ENCODE measurements at regions not wholly inside any gene's neighbourhood (a gene's known extent, or its start where the extent isn't known, plus 50 kb on each side); places are given as distances from the start of the nearest gene placed in this dataset.
A peak's percentile ranks its signal among the peaks of the same experiment; 100 is the strongest.

DNA sequence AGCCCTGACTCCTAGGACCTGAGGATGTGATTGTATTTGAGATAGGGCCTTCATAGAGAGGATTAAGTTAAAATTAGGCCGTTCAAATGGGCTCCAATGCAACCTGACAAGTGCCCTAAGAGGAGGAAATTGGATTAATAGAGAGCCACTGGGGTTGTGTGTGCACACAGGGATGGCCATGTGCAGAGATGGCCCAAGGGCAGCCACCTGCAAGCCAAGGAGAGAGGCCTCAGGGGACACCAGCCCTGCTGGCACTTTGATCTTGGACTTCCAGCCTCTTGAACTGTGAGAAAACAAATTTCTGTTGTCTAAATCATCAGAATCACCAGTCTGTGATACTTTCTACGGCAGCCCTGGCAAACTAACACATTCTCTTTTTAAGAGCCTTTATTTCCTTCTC, 598.8 kb downstream of the UTRN start:
- no peak for DNase-seq (ENCODE audit: low read depth)

DNA sequence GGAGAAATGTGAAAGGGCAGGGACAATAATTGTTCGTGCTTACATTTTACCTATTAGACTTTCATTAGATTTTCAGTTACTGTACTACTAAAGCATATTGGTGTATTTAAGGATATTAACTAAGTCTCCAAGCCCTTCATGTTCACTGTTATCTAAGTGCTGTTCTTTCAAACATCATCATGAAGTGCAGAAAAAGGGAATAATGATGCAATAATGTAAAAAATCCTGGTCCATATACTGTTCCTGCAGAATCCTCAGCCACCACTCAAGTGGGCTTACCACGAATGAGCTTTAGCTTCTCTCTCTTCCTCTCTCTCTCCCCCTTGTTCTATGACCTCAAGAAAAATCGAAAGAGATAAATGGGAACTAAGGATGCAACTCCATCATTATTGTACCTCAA, 600.7 kb downstream of the UTRN start:
- DNase-seq (ENCODE audit: low read depth) = no peak

DNA sequence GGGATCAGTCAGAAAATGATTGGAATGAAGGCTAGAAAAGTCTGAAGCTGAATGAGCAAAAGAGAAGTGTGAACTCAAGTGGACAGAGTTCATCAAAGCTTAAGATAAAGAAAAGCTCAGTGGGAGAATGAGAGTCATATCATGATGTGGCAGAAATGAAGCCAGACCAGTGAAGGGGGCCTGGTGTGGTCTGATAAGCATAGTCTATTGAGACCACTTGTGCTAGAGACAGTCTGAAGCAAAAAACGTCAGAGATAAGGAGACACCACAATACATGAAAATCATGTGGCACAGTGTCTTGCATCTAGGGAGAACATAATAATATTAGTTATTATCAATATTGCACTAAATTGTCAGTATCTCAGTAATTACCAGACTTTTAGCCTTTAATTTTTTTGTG, 601.5 kb downstream of the UTRN start:
- peak; percentile 93 for DNase-seq (ENCODE audit: low read depth)

DNA sequence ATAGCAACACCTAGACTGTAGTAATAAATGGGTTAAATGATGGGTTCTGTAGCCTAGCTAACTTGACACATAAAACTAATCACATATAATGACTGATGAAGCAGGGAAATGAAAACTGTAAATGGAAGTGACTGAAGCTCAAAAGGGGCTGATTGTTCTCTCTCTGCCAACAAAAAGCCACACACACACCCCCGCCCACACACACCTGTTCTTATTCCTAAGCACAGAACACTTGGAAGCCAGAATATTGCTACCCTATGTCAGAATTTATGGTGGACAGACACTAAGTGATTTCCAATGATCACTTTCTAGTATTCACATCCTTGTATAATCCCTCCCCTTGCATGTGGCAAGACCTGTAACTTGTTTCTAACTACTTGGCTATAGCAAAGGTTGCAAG, 603.5 kb downstream of the UTRN start:
- DNase-seq (ENCODE audit: low read depth) = no peak

DNA sequence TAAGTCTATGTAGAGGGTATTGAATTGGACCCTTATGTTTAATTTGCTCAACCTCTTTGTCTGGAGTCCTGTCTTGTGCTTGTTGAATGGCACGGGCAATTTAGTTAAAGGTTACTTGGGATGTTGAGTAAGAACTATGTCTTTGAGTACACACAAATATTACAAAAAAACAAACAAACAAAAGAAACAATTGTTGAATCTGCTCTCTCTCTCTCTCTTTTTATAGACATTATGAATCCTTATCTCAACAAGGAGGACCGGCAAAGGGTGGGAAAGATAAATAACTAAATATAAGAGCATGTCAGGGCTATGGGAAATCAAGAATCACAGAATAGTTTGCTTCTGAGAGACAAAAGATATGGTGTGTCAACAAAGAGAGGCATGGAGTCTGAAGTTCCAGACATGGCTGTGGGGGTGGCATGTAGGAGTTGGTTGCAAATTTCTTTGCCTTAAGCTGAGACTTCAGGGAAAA, 608.6 kb downstream of the UTRN start:
- DNase-seq (ENCODE audit: low read depth) = no peak

DNA sequence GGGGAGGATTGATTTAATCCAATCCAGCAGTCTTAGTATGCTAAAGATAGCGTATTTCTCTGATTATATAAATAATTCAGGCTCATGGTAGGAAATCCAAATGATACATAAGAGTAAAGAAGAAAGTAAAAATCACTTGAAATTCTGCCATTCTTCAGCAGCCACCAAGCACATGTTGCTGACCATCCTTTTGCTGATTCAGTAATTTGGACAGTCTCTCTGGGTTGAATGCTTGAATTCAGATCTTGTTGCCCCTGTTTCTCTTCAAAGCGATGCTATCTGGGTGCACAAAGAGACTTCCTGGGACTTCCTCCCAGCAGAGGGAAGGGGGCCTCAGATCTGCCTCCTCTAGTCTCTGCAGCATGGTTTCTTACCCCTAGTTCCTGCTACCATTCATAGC, 609.1 kb downstream of the UTRN start:
- DNase-seq (ENCODE audit: low read depth) = no peak

DNA sequence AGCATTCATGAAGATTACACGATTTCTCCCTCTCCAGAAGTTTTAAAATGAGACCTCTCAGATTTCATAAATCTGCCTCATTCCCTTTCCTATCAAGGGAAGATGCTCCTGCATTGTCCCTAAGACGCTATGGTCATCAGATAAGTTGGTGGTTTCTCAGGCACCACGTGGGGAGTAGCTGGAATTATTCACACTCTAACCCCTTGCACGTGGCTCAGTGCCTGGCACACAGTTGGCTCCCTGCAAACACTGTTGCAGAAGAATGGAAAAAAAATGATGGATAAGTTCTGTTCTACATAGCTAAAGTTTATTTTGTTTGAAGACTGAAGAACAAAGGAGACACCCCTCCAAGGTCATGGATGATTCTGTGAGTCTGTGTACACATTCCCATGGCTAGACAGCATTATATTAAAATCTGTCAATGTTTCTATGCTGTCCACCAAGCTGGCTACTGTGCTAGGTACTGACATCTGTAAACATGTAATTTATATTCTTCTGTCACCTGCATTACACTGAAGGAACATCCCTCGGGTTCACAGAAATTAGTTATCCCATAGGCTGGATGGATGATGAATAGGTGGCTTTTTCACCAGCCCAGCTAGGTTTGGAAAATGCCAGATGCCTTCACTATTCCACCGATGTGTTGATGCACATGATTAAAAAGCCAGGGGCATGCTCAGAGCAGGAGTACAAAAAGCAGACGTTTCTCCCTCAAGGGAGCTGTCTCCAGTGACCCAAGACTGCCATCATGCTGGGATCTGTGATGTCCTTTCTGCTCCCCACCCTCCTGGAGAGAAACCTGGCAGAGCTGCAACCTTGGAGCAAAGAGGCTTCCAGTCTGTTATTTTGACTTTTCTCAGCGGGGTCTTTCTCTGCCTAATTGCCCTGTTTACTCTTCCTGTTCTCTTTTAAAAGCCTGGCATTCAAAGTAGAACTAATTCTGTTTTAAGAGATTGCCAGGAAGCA, 610.5 kb downstream of the UTRN start:
- no peak for DNase-seq (ENCODE audit: low read depth)

DNA sequence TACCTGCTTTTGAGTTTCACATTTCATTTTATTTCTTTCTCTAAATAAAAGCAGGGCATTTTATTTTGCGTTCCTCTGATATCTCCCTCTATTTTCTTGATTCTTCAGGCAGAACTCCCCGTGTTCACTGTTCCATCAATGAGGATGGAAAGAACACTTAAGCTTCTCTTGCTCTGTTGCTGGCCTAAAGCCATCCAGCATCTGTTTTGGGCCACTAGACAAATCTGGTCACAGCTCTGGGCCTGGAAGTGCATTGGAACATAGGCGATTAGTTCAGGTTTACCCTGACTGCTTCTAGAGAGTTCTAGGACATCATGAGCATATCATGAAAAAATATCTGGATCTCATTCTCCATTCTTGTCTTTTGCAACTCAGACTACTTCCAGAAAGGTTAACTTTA, 611.2 kb downstream of the UTRN start:
- no peak for DNase-seq (ENCODE audit: low read depth)

DNA sequence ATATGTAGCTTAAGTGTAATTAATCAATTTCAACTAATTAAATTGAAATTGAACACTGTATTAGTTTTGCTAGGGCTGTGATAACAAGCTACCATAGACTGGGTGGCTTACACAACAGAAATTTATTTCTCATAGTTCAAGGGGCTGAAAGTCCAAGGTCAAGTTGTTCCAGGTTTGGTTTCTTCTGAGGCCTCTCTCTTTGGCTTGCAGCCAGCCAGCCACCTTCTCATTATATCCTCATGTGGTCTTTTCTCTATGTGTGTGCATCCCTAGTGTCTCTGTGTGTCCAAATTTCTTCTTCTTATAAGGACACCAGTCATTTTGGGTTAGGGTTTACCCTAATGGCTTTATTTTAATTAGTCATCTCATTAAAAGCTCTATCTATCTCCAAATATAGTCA, 611.7 kb downstream of the UTRN start:
- DNase-seq (ENCODE audit: low read depth) = no peak

DNA sequence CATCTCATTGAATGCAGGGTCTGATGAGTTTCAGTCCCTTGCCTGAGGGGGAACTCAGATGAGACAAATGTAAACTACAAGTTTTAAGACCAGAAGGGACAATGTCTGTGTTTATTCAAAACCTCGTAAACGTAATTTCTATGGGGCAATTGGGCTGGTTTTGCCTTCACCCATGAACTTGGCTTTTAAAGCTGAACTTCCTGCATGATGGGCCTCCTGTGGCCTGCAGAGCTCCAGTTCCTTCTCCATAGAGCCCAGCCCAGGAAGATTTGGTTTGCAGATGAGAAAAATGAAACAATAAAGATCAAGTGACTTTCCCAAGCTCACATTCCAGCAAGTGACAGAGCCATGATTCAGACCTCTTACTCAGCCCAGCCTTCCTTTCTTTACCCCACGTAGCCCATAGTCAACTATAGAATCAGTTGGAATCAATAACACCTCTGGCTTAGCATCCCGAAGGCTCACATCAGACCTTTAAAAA, 612.3 kb downstream of the UTRN start:
- DNase-seq (ENCODE audit: low read depth) = no peak

DNA sequence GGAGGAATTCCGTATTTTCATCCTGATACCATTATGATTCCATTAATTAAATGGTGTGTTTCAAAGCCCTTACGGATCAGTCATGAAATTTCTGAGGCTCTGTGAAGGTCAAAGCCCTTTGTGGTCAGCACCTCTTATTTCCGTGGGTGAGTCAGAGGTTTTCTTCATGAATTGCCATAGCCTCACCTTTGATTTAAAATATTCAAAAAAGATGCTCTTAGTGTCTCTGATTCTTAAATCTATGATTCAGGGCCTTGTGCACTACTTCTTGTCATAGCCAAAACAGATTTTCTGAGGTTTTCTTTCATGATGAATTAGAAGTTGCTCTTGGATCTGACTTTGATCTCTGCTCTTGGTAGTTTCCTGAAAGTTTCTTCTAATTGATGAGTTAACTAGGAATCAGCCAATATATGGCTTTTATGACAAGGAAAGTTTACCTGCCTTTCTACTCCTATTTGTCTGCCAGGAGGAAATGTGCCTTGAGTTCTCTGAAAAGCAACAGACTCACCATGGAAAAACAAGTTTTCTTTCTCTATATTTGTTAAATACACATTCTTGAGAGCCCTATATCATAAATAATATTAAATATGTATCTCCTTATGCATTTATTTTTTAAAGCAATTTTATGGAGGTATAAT, 613.0 kb downstream of the UTRN start:
- no peak for DNase-seq (ENCODE audit: low read depth)

DNA sequence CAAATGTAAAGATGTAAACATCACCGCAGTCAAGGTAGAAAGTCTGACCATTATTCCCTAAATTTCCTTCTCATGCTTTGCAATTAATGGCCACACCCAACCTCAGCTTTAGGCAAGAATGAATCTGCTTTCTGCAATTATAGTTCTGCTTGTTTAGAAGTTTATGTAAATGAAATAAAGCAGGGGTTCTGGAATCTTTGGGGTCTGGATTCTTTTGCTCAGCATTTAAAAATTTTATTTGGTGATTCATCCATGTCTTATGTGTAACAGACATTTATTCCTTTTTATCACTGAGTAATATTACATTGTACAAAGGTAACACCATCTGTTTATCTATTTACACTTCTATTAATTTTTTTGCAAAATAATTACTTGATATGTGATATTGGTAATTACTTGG, 613.6 kb downstream of the UTRN start:
- DNase-seq (ENCODE audit: low read depth) = no peak

DNA sequence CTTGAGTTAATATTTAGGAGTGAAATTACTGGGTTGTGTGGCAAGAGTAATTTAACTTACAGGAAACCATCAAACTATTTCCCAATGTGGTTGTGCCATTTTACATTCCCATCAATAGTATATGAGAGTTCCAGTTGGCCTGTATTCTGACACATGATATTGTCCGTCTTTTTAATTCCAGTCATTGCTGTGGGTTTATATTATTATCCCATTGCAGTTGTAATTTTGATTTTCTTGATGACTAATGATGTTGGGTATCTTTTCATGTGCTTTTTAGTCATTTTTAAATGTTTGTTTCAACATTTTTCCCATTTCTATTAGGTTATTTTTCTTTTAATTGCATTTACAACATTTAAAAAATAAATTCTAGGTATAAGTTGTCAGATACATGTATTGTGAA, 614.0 kb downstream of the UTRN start:
- DNase-seq (ENCODE audit: low read depth) = no peak

DNA sequence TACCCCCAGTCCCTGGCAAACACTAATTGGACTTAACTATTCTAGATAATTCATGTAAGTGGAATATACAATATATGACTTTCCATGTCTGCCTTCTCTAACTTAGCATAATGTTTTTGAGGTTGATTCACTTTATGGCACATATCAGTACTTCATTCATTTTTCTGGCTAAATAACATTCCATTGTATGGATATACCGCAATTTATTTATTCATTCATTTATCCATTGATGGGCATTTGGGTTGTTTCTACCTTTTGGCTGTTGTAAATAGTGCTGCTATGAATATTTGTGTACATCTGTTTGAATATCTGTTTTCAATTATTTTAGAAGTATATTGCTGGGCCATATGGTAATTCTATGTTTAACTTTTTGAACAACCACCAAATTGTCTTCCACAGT, 616.3 kb downstream of the UTRN start:
- no peak for DNase-seq (ENCODE audit: low read depth)

DNA sequence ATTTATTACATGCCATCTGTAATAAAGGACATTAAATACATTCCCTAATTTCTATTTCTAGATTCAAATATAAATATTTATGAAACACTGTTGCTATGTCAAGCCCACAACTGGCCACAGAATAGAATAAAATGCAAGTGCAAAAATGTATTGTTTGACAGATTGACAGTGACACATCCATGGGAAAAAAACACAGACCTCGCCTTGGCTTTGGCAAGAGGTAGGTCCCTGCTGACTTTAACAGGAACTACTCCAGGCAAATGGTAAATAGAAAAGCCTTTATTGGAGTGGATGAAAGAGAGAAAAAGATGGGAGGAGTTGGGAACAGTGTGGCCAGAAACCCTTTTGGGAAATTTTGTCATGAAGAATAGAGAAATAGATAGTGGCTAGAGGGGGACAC, 622.9 kb downstream of the UTRN start:
- DNase-seq (ENCODE audit: low read depth) = no peak

DNA sequence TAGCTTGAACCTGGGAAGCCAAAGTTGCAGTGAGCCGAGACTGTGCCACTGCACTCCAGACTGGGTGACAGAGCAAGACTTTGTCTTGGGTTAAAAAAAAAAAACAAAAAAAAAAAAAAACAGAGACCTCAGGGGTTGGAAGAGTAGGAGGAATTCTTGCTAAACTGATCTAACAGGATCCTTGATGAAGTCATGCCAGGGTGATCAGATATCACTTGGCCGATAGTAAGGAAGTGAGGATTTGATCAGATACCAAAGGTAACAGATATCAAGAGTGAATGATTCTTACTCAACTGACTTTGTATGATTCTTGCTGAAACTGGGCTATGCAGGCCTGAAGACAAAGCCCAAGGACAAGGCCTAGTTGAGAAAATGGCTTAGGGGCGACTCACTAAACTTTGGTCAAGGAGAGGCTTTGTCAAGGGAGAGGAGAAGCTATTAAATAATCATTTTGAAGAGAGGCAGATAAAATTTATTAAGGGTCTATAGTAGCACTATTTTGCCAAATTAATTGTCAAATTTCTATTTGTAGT, 624.7 kb downstream of the UTRN start:
- no peak for DNase-seq (ENCODE audit: low read depth)

DNA sequence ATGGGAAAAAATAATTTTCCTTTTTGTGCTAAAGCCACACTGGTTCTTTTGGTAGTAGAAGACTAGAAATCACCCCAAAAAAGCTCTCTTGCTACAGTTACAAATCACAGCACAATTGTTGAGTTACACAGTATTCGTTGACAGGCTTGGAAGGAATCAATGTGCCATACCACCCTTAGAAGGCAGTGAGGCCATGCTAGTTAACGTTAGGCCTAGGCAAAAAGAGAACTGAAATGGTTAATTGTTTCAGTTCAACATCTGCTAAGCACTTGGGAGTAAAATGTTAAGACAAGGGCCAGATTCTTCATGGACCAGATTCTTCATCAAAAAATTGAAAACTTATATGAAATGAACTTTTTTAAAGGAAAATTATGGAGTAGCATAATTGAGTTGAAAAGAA, 626.2 kb downstream of the UTRN start:
- DNase-seq (ENCODE audit: low read depth) = no peak

DNA sequence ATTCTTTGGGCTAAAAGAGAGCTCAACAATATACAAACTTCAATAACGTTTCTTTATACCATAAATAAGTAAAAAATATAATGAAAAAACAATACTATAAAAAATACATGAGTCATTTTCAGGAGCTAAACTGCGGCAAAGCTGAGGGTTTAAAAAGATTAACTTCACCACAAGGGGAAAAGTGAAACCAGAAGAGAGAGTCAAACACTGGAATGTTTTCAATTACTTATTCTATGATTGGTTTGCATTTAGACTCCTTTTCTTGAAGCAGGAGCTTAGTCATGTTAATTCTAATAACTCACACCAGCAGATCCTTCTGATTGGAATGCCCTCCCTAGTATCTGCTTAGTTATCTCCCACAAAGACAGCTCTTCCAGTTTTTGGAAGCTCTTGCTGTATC, 627.3 kb downstream of the UTRN start:
- DNase-seq (ENCODE audit: low read depth) = no peak

DNA sequence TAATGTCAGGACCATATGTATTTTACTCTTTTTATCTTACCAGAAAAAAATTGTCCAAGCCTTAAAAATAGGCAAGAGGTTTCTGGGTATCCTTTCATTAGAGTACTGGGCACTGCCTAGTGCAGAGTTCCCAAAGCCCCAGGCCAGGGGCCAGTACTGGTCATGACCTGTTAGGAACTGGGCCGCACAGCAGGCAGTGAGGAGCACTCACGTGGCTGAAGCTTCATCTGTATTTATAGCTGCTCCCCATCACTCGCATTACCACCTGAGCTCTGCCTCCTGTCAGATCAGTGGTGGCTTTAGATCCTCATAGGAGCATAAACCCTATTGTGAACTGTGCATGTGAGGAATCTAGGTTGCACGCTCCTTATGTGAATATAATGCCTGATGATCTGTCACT, 632.9 kb downstream of the UTRN start:
- DNase-seq (ENCODE audit: low read depth) = no peak

DNA sequence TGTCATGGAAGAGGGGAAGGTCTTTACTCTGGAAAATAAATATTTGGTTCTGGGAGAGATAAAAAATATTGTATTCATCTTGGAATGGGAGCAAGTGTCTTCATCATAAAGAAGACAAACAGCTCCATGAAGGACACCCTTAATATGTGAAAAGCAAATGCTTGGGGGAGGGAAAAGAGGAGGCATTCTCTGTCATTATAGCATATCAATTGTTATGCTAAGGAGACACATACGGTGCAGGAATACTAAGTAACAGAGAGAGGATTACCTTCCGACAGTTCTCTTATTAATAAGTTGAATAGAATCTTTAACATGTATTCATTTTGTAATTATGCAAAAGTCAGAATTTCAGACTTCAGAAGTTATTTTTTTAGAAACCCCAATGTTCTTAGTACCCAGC, 634.4 kb downstream of the UTRN start:
- no peak for DNase-seq (ENCODE audit: low read depth)

DNA sequence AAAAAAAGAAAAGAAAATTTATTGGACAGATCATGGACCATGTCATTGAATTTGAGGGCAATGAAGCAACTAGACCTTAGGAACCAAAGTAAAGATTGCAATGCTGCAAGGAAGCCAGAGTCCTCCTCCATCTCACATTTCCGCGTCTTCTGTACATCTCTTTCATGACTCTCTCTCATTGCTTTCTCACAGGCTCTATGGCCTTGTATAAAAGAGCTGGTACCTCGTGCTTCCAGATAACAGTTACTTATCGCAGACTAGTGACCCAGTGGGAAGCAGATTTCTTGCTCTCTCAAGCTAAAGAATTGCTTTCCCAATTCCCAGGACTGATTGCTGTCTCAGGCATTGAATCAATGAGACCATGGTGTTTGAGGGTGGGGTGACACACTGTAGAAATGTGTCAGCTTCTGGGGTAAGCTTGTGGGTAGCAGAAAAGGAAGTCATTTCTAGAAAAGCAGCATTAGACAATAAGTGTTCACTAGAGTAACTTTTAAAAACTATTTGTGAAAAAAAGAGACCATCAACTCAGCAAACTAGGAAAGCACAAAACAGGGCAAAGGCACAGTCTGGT, 635.3 kb downstream of the UTRN start:
- DNase-seq (ENCODE audit: low read depth) = no peak

DNA sequence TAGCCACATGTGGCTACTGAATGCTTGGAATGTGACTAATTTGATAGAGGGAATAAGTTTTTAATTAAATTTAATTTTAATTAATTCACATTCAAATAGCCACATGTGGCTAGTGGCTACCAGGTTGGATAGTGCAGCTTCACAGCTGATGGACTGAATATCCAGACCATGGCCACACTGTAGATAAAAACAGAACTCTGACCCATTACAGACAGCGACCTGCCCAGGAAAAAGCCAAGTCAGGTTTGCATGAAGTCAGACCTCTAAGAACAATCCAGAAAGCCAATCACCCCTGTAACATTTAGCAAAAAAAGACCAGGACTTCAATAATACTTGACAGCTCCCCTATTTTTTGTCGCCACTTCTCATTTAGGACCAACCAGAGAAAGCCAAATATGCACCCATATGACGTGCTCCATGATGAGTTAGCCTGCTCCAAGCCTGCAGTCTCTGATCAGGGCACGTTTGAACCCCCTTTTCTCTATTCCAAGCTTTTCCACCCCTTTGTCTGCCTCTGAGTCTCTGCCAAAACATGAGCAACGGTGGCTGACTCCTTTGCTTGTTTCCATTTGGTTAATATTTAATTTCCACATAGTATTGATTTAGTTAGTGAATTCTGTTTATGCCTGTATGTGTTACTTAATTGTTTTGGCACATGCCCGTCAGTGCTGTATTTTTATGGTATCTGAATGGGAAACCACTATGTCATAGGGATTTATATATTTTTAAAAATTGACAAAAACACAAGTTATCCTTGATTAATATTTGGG, 636.3 kb downstream of the UTRN start:
- no peak for DNase-seq (ENCODE audit: low read depth)
